NT2/D1 (cell line): ENCODE measurements at regions not wholly inside any gene's neighbourhood (a gene's known extent, or its start where the extent isn't known, plus 50 kb on each side); places are given as distances from the start of the nearest gene placed in this dataset.

Experiments used
- SUZ12 ChIP-seq: IDR thresholded peaks from 2 replicates; pipeline ENCODE4 v1.6.1; 2011; ENCODE audit not compliant: insufficient read length, insufficient read depth; ENCODE audit errors: extremely low read depth
- YY1 ChIP-seq: IDR thresholded peaks from 2 replicates; pipeline ENCODE4 v1.6.1; 2011; ENCODE audit not compliant: insufficient read length, insufficient read depth
- ZNF274 ChIP-seq: IDR thresholded peaks from 2 replicates; pipeline ENCODE4 v1.6.1; 2011; ENCODE audit warnings: mild to moderate bottlenecking, low read depth, low read length

DNA sequence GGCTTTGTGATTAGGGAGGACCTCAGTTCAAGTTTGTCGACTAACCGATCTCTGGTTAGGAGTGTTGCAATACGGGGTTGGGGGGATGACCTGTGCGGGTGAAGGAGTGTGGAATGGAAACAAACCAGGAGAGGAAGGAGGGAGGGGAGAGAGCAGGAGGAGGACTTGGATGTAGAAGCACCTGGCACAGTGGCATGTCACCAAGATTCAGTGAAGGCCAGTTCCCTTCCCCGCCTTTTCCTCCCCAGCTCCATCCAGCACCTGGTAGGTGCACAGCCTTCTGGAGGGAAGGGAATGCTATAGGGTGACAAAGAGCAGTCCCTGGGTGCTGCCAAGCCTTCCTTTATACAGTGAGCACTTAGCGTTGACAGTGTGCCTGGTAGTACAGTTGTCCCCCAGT lies 107.4 kb upstream of the CRHR1 start:
- no peak for TF ChIP-seq YY1
- TF ChIP-seq ZNF274, result no peak
- TF ChIP-seq SUZ12, result no peak
